Body of pancreas (tissue), 4 donors: ENCODE measurements at regions not wholly inside any gene's neighbourhood (a gene's known extent, or its start where the extent isn't known, plus 50 kb on each side); places are given as distances from the start of the nearest gene placed in this dataset.

ENCODE experiments used
- ATAC-seq: fragments of 150-250 bp; one replicate; pipeline ENCODE4 v1.9.1; 2016
- DNase-seq, 4 donors: peaks; one replicate each; pipeline ENCODE4 v3.0.0-alpha.2; 2019
- H3K27ac ChIP-seq, 4 donors: fragments of 200-600 bp; sonication (generic); 1 replicate in 3 of 4; 2 replicates in 1 of 4; pipeline versions ENCODE4 v1.5.1 to v1.6.1; 2016 to 2019; ENCODE audit warnings: mild to moderate bottlenecking in 1 of 4, mixed read lengths in 1 of 4, moderate library complexity in 1 of 4
- H3K27me3 ChIP-seq, 2 donors: fragments of 200-600 bp; sonication (generic); one replicate each; pipeline ENCODE4 v1.6.0; 2016; ENCODE audit warnings: mild to moderate bottlenecking in 1 of 2
- H3K36me3 ChIP-seq, 2 donors: fragments of 200-600 bp; sonication (generic); replicated peaks in 1 of 2; 2 replicates each; pipeline ENCODE4 v1.5.1; 2016; ENCODE audit warnings: low read depth in 2 of 2; ENCODE audit not compliant: insufficient read depth in 1 of 2
- H3K4me1 ChIP-seq: fragments of 200-600 bp; sonication (generic); one replicate; pipeline ENCODE4 v1.6.0; 2016
- H3K4me3 ChIP-seq, 2 donors: fragments of 200-600 bp; sonication (generic); 1 replicate in 1 of 2; 2 replicates in 1 of 2; pipeline ENCODE4 v1.5.1; 2016 to 2019
- H3K9me3 ChIP-seq, 3 donors: fragments of 200-600 bp; sonication (generic); 1 replicate in 2 of 3; 2 replicates in 1 of 3; pipeline ENCODE4 v1.5.1; 2016
- CTCF ChIP-seq, 7 experiments: fragments of 450-650 bp in 4 of 7; fragments of 200-600 bp in 3 of 7; sonication (generic) in 3 of 7; IDR thresholded peaks; one replicate each; pipeline ENCODE4 v1.5.1; 2016 to 2019; ENCODE audit warnings: antibody characterized with exemption in 7 of 7
- POLR2A ChIP-seq, 3 donors: fragments of 450-650 bp; IDR thresholded peaks; one replicate each; pipeline ENCODE4 v1.6.1; 2016; ENCODE audit warnings: antibody characterized with exemption in 3 of 3, mild to moderate bottlenecking in 2 of 3
- WGBS, 2 donors: methylation state at CpG; one replicate each; pipeline ENCODE4 v1.1.5; 2017; 5-methylcytosine and 5-hydroxymethylcytosine counted together
- intact Hi-C: fragments of 100-400 bp; cut with DNase I; formaldehyde crosslinking; loops from one replicate; pipeline ENCODE4 v1.15.1; 2023

DNA sequence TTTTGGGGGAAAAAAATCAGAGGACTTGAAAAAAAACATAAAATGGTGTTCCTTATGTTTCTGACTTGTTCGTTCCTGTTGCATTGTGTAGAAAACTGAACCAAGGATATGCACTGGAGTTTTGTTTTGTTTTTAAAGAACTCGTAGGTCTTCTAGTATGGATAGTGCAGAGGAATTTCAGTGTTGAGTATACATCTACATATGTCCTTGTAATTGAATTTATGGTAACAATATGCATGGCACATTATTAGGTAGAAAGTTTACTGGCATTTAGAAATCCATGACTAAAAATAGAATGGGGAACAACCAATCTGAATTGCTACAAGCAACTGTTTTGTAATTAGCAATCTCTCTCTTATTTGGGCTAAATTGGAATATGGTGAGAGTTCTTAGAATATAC lies 188.3 kb upstream of the ZRANB2 start:
- H3K9me3 ChIP-seq = no peaks in the 10 kb centered on the region
- no peak for TF ChIP-seq POLR2A (IDR thresholded peaks at IDR 0.05)
- TF ChIP-seq CTCF (IDR thresholded peaks at IDR 0.05) = no peak
- WGBS, 2 donors = 70 to 75% methylated on average over 2 of the region's 2 CpGs
- no peak for DNase-seq
- H3K27ac ChIP-seq = no peak overlapping the region
- no peaks in the 10 kb centered on the region for H3K36me3 ChIP-seq
- no peak overlapping the region for H3K4me3 ChIP-seq
- H3K27me3 ChIP-seq = no peaks in the 10 kb centered on the region
- ATAC-seq = no peak
- intact Hi-C loops = no loop called here
- H3K4me1 ChIP-seq = no peaks in the 10 kb centered on the region

GRCh38 chr1:71267220-71267619 lies 186.4 kb upstream of the ZRANB2 start:
- no peak for ATAC-seq
- no peaks in the 10 kb centered on the region for H3K36me3 ChIP-seq

GRCh38 chr1:71264039-71264438 lies 183.2 kb upstream of the ZRANB2 start:
- no peaks in the 10 kb centered on the region for H3K36me3 ChIP-seq
- ATAC-seq (no peak), DNase-seq (no peak)
- H3K27ac ChIP-seq = no peak overlapping the region
- no peaks in the 10 kb centered on the region for H3K27me3 ChIP-seq
- no peaks in the 10 kb centered on the region for H3K9me3 ChIP-seq
- intact Hi-C loops = no loop called here
- TF ChIP-seq POLR2A (IDR thresholded peaks at IDR 0.05) (no peak), CTCF (IDR thresholded peaks at IDR 0.05) (no peak)
- no peak overlapping the region for H3K4me3 ChIP-seq
- 37 to 47% methylated on average over 5 of the region's 5 CpGs for WGBS, 2 donors
- H3K4me1 ChIP-seq = no peaks in the 10 kb centered on the region

More at GRCh38 chr1:71267220-71267619, 186.4 kb upstream of the ZRANB2 start:
- Histone ChIP-seq H3K9me3 (no peaks in the 10 kb centered on the region), H3K4me1 (no peaks in the 10 kb centered on the region), H3K4me3 (no peak overlapping the region), H3K27ac (no peak overlapping the region), H3K27me3 (no peaks in the 10 kb centered on the region)
- TF ChIP-seq POLR2A (IDR thresholded peaks at IDR 0.05) = no peak
- no peak for TF ChIP-seq CTCF (IDR thresholded peaks at IDR 0.05)
- intact Hi-C loops = no loop called here
- DNase-seq = no peak

DNA sequence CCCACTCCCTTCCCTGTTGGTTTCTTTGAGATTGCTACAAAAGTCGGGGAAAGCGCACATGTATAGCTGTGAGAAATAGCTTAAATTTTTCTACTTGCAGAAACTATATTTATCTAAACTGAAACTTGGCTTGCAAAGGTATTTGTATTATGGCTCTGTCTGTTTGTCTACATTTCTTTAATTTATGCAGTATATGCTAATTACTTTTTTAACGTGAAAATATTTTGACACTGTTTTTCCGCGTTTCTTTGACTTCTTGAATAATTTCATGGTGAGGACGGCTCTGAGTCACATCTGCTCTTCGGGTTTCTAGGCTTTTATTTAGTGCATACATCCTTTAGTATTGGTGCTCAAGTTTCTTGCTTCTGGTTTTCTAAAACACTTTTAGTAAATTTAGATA lies 182.1 kb upstream of the ZRANB2 start:
- H3K4me3 ChIP-seq = no peak overlapping the region
- H3K4me1 ChIP-seq = no peaks in the 10 kb centered on the region
- no peaks in the 10 kb centered on the region for H3K9me3 ChIP-seq
- H3K36me3 ChIP-seq = no peaks in the 10 kb centered on the region
- H3K27me3 ChIP-seq = no peaks in the 10 kb centered on the region
- no peak overlapping the region for H3K27ac ChIP-seq
- DNase-seq (no peak), ATAC-seq (no peak)
- 68 to 74% methylated on average over 7 of the region's 7 CpGs for WGBS, 2 donors
- intact Hi-C loops = no loop called here
- TF ChIP-seq CTCF (IDR thresholded peaks at IDR 0.05) (no peak), POLR2A (IDR thresholded peaks at IDR 0.05) (no peak)

DNA sequence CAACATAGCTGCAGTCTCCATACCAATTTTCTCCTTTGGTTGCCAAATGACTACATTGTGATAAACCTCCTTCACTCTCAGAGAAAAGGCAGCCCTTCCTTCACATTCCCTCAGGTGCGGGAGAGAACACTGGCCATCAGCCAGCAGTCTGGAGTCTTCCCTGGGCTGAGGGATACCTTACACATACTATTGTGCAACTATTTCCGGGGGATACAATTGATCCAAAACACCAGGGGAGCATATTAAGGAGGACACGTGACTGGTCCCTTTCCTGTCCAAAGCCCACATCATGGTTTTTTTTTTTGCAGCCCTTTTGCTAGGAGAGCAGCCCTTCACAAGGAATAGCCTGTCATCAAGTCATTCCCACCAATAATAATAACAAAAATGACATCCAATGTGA lies 172.1 kb upstream of the ZRANB2 start:
- 35 to 64% methylated on average over 3 of the region's 3 CpGs for WGBS, 2 donors
- Histone ChIP-seq H3K9me3 (no peaks in the 10 kb centered on the region), H3K27ac (no peak overlapping the region), H3K4me3 (no peak overlapping the region), H3K36me3 (no peaks in the 10 kb centered on the region), H3K27me3 (no peaks in the 10 kb centered on the region), H3K4me1 (no peaks in the 10 kb centered on the region)
- intact Hi-C loops = no loop called here
- TF ChIP-seq CTCF (IDR thresholded peaks at IDR 0.05) (no peak), POLR2A (IDR thresholded peaks at IDR 0.05) (no peak)
- ATAC-seq = no peak
- no peak for DNase-seq
